ENCODE measurements at regions not wholly inside any gene's neighbourhood (a gene's known extent, or its start where the extent isn't known, plus 50 kb on each side); places are given as distances from the start of the nearest gene placed in this dataset.
"Not testable (repeated sequence)": the region's sequence is repeated elsewhere in the genome, so short reads cannot be mapped to it uniquely, and the experiment has no call there.

DNA sequence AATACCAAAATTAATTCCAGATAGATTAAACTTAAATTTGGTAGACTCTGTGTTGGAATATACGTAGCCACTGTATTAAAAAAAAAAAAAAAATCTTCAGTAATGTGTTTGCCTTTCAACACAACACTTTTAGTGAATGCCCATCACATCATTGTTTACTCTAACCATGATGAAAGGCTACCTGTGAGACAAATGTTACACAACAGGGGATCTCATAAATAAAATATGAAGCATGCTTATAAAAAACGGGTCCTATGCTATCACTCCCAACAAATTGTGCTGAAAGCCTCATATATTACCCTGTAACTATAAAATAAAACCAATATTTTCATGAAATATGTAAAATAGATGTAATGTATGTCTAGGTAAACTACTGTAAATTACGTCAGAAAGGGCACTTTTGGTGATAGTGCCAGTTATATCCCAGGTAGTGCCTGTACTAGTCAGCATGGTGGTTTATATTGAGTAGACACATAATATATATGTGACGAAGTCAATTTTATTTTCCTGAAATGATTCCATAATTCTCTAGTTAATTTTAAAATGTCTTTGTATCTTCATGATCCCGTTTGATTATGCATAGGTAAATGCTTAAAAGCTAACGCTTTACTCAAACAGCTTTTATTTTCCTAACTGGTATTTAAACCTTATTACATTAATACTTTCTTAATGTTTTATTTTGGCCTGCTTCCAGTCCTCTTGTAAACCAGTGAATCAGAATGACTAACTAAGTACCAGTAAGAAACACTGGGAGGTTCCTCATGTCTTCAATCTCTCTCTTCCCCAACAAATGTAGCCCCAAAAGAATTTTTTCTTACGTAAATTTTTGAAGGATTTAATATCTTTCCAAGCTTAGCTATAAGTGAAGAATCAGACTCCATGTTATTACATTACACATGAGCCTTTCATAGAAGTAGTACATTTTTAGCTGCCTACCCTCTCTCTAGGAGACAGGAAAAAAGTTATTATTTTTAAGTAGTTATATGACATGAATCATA, 420.3 kb downstream of the GABRG2 start:
- no peak for DNase-seq

DNA sequence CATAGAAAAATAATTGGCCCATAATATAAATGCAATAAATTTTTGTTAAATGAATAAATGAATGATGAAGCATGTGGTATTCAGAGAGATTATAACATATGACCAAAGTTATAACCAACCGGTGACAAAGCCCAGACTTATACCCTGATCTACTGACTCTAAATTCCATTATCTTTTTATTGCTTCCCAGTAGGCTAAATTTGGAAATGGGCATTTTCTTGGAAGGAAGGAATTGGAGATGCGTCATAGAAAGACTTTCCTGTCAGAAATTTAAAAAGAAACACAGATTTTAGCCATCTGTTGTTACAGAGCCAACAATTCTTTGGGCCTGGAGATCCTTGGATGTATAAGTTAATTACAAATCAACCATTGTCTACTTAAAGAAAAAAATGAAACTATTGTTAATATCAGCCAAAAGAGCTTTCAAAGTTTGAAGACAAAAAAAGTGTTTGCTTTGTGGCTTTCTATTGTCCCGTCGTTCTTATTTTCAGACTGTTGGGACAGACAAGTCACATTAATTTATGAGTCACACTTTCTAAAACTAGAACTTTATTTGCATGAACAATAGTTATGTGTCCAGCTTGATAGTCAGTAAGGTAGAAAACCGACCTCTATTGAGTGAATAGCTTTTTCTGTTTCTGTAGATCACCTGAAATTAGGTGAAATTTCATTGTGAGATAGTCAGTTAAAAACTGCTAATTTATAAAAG, 428.7 kb downstream of the GABRG2 start:
- DNase-seq = no peak

DNA sequence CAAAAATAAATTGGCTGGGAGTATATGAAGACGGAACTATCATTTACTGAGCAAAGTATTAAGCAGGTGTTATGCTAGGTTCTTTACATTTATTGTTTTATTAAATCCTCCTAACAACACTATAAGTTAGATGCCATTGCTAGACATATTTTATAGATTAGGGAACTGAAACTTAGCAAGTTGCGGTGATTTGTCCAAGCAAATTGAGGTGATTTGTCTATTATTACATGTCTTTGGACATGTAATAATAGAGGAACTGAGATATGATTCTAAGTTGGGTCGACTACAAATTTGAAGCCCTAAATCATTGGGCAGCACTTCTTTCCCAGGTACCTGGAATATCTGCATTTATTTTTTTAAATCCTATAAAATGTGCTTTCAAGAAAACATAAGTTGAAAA, 429.9 kb downstream of the GABRG2 start:
- no peak for DNase-seq

DNA sequence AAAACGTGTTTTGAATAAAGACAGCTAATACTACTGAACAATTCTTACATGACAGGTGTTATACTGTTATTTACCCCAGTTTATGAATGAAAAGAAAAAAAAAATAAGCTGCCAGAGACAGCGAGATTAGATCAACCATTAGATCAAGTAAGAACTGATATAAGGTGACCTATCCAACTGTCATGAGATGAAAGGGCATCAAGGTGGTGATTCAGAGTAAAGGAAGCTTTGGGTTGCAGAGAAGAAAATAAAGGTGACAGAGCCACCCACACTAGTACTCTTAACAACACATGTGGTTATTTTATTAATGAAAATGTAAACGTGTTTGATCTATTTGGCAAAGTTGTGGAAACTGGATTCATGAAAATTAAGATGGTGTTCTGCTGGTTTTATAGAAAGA, 435.2 kb downstream of the GABRG2 start:
- DNase-seq = no peak

DNA sequence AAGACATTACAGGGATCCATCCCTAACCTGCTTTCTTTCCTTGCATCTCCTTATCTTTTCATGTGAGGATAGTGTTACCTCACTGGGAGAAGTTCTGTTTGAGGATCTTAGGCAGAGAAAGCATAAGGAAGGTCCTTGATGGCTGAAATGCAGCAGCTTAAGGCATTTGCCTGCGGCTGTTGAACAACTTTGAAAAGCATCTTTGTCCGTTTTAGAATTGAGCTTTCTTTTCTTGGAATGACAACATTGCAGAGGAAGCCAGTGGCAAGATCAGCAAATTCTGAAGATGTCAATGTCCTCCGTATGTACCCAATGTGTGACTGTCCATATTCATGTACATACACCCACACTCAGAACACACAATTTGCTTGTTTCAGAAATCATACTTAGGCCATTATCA, 436.2 kb downstream of the GABRG2 start:
- DNase-seq = no peak

DNA sequence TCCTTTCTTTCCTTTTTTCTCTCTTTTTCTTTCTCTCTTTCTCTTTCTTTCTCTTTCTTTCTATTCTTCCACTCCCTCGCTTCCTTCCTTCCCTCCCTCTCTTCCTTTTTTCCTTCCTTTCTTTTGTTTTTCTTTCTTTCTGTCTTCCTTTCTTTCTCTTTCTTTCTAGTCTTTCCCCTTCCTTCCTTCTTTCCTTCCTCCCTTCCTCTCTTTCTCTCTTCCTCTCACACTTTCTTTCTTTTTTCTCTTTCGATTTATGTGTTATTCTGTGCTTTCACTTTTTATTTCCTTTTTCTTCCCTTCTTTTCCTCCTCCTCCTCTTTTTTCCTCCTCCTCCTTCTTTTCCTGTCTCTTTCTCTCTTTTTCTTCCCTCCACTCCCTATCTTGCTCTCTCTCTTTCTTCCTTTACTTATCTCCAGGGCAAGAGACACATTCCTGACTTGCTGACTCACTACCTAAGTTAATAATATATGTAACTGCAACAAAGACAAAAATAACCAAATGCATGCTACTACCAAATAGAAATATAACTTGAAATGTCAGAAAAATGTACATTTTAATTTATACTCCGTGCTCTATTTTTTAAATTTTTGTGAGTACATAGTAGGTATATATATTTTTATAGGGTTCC, 445.5 kb downstream of the GABRG2 start:
- DNase-seq = no peak

DNA sequence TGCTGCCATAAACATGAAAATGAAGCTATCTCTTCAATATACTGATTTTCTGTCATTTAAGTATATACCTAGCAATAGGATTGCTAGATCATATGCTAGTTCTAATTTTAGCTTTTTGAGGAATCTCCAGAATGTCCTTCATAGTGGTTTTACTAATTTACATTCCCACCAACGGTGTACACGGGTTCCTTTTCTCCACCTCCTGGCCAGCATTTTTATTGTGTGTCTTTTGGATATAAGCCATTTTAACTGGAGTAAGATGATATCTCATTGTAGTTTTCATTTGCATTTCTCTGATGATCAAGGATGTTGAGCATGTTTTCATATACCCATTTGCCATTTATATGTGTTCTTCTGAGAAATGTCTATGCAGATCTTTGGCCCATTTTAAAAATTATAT, 446.5 kb downstream of the GABRG2 start:
- no peak for DNase-seq

DNA sequence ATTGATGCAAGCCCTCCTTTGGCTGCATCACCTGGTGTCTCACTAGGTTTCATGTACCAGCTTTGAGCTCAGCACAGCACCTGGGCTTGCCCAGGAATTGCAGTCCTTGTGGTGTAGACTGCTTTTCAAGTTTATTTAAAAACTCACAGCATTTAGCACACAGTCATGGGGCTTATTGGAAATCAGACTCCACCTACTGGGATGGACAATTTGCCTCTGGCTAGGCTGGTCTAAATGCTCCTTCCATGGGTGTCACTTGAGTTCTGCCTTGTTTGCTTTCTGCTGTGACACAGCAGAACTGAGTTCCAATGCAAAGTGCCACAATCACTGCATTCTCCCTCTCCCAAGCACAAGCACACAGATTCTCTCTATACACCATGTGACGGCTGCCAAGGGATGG, 453.3 kb downstream of the GABRG2 start:
- DNase-seq = no peak

DNA sequence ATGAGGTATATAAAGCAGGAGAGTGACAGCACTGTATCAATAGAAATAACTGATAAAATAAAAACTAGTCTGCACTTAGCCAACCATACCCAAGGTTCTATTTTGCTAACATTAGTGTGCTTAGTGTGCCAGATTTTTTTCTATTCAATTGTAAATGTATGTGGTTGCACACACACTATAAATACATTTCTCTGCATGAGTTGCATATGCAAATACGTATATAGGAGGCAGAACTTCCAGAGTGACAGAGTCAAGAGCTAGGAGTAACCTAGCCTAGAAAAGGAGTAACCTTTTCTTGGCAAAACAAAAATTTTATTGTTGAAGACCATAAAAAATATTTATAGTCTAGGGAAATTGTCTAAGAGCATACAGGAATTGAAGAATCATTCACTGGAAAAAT, 461.6 kb downstream of the GABRG2 start:
- DNase-seq = no peak

DNA sequence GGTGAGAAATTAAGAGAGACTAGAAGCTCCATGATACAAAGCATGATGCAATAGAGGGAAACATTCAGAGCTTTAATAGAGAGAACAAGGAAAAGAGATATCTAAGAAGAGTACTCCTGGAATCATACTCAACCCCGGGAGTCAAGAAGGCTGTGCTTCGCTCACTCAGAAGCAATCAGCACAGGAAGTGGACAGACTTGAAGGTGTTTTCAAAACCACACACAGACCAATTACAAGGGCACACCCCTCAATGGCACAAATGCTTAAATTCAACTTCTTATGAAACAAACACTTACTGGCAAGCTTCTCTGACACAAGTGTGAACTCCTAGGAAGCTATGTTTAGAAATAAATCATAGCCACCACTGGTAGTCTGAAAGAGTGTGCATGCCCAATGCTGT, 462.3 kb downstream of the GABRG2 start:
- no peak for DNase-seq

DNA sequence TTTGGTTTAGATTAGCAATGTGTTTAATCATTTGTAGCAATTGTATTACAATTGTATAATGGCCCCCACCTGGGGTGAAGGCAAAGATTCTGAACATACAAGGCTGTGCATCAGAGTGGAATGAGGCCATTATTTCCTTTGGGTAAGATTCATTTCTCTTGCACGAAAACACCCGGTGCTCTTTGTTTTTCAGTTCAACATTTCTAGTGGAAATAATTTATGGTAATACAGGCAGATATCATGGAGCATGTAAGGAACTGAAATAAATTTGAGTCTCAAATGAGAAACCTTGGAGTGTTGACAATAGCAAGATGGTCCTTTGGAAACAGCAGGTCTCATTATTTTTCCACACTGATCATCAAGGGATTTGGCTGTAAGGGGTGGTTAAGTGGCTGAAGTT, 475.9 kb downstream of the GABRG2 start:
- DNase-seq = no peak

DNA sequence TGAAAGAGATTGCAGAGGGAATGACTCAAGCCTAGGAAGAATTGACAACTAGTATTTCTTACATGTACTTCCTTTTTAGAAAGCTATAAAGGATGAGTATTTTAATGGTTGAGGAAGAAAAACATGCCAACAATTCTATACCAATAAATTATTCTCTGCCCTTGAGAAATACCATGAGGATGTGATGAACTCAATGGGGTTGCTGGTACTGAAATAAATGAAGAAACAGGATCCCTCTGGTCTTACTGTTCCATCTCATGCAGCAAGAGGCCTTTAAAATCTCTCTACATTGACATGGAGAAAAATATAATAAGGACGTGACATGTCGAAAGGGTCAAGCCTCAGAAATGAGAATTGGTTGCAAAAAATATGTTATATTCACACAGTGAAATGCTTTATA, 477.3 kb downstream of the GABRG2 start:
- no peak for DNase-seq

DNA sequence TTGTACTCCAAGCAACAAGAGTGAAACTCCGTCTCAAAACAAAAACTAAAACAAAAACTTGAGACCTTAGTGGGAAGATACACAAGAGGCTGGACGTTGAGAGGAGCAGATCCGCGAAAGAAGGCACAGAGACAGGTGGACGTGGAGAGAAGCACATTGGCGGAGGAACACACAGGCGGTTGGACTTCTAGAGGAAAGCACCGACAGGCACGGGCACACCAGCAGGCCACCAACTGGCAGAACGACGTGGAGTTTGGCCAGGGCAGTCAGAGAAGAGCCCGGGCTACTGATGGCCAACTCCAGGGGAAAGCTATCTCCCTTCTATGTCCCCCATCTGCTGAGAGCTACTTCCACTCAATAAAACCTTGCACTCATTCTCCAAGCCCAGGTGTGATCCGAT, 482.7 kb downstream of the GABRG2 start:
- DNase-seq = no peak

DNA sequence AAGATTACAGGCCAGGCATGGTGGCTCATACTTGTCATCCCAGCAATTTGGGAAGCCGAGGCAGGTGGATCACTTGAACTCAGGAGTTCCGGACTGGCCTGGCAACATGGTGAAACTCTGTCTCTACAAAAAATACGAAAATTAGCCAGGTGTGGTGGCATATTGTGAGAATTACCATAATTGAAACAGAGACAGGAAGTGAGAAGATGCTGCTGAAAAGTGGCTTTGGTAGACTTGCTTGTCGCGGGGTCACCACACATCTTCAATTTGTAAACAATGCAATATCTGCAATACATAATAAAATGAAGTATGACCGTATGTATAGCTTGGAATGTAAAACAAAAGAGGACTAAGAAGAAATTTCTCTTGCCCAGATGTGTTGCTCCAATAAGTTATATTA, 490.5 kb downstream of the GABRG2 start:
- no peak for DNase-seq

DNA sequence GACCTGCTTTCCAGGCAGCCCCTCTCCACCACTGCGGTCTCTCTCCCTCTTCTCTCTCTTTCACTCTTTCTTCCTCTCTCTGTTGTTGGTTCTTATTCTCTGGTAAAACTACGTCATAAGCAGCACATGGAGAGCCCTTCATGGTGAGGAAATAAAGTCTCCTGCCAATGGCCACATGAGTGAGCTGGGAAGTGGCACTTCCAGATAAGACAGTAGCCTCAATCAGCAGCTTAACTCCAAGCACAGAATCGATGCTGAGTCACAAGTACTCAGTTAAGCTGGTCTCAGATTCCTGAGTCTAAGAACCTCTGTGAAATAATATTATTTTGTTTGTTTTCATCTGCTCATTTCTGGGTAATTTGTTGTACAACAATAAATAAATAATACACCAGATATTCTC, 500.1 kb downstream of the GABRG2 start:
- DNase-seq = no peak

DNA sequence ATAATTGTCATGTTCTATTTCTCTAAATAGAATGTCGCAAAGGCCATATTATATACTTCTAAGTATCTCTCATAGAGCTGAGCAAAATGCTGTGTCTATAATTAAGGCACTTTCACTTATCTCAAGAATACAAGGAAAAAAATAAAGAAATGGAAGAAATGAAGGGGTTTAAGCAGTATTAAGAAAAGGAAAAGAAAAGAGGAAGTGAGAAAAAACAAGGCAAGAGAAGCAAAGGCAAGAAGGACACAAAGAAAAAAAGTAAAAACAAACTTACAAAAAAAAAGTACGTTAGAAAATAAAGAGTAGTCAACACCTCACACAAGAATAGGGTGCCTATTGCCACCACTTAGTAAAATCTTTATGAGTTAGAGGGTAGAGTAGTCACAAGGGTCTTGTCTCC, 506.2 kb downstream of the GABRG2 start:
- no peak for DNase-seq

DNA sequence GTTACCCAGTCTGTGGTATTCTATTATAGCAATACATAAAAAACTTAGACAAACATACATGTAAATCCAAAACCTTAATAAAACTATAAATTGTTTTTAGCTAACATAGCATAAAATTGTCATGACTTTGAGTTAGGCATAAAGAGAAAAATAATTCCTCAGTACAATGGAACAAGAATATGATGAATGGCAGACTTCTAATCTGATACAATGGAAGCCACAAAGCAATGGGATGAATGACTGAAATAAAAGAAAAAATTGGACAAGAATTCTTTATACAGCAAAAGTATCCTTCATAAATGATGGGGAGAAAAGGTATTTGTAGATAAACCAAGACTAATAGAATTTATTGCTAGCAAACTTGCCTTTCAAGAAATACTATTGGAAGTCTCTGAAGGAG, 524.2 kb downstream of the GABRG2 start:
- no peak for DNase-seq

DNA sequence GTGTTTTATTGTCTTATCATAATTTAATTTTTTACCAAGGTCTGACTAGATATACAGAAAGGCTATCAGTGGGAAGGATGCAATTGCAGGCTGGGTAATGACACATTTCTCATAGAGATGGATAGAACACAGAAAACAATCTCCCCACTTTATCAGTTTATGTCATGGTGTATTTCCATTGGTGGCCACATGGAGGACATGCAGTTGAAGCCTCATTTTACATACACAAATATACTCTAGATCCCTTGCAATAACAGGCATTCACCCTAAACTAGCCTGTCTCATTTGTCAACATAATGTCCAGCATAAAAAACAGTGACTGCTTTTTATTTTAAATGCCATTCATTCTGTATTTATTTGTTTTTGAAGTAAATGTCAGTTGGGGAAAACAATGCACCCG, 526.3 kb downstream of the GABRG2 start:
- no peak for DNase-seq

DNA sequence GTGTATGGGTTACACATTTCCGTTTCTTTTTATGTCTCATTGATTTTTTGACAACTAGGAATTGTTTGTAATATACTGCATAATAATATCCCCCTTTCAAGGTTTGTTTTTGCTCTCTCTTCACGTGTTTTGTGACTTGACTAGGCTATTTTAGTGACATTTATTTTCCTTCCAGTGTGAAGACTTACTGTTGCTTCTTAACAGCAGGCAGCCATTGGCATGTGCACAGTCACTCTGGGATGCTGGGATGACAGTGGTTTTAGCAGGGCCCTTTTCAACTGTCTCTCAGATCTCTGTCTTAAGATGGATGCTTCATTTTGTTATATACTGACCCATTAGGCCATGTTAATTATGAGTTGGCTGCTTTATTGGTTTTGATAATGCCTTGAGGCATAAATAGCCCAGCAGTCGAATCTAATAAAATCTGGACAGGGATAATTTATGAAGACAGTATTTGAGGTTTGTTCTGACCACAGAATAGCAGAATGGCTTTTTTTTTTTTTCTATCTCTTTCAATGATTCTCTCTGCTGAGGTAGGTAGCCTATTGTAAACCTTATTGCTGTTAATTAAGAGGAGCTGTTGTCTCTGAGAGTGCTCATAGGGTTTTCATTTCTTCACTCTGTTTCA, 536.0 kb downstream of the GABRG2 start:
- DNase-seq = no peak

DNA sequence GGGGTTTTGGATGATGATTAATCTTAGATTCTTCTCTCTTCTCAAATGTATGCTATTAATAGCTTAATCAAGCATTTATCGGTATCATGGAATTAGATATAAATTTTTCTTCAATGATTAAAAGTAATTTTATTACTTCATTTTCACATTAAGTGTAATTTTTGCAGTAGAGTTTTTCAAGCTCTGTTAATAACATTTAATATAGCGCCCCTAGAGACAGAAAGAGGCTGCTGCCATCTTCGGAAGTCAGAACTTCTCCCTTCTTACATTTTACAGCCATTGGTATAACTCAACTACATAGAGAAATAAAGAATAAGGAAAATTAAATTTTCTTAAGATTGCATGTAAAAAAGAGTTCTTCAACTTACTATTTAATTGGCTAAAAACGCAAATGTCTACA, 540.3 kb downstream of the GABRG2 start:
- no peak for DNase-seq

DNA sequence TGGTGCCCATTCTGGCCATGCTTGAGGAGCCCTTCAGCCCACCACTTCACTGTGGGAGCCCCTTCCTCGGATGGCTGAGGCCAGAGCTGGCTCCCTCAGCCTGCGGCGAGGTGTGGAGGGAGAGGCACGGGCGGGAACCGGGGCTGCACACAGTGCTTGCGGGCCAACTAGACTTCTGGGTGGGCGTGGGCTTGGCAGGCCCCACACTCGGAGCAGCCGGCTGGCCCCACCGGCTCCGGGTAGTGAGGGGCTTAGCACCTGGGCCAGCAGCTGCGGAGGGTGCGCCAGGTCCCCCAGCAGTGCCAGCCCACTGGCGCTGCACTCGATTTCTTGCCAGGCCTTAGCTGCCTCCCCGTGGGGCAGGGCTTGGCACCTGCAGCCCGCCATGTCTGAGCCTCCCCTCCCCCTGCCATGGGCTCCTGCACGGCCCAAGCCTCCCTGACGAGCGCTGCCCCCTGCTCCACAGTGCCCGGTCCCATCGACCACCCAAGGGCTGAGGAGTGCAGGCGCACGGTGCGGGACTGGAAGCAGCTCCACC, 554.2 kb downstream of the GABRG2 start:
- not testable (repeated sequence) for DNase-seq

DNA sequence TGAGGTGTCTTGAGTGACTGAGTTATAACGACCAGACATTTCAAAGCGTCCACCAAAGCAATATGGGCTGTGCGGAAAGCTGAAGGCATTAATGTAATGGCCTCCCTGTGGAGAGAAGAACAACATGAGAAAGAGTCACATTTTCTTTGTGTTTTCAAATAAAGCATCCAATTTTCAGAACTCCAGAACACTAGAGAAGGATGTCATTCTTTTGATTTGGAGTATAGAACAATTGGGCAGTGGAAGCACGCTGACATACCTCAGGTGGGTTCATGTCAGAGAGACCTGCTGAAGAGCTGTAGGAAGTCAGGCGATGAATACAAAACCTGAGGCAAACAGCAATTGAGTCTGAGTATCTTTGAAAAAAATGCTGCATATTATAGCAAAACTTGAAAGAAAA, 556.5 kb downstream of the GABRG2 start:
- no peak for DNase-seq

DNA sequence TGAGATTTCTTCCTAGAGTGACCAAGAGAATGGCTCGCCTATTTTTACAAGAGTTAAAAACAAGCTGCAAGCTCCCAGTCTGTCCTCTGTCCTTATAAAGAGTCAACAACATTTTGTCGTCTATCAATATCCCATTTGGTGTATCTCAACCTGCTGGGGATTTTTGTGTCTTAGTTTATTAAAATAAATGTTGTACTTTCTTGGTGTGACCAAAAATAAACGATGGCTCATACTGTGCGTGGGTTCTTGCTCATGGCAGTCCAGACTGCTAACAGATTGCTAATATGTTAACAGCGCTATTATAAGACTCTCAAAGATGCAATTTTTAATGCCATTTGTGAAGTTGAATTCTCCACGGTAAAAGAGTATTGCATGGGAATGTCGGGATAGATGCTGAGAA, 569.9 kb downstream of the GABRG2 start:
- no peak for DNase-seq
